IPS DF 19.7 (cell line): ENCODE measurements at regions not wholly inside any gene's neighbourhood (a gene's known extent, or its start where the extent isn't known, plus 50 kb on each side); places are given as distances from the start of the nearest gene placed in this dataset.
"Not testable (repeated sequence)": the region's sequence is repeated elsewhere in the genome, so short reads cannot be mapped to it uniquely, and the experiment has no call there.

ENCODE experiments used
- DNase-seq: peaks from one replicate; pipeline ENCODE4 v3.0.0-alpha.2; 2013; ENCODE audit warnings: low read depth, low spot score

DNA sequence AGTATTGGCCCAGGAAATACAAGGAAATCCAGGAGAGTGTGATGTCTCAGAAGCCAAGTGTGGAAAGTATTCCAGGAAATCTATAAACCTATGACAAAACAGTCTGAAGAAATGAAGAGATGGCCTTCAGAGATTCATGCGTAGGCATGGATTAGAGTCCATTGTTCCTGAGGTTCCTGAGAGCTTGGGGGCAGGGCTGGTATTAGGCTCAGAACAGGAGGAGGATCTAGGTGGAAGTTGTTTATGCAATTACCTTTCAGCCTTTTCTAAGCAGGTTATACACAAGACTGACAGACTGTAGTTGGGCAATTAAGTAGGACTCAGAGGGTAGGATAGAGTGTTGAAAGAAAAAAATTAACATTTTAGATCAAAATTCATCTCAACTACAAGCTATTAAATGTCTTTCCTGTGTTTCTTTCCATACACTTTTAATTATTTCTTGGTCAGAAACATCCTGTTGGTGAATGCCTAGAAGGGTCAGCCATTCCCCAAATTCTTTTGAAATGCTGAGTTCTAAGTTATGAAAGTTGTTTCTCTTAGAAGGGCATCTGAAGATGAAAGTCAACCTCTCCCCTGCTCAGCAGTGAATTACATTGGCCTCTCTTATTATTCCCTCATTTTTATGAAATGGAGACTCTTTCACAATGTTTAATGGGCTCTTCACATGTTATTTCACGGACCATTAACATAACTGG lies 201.2 kb upstream of the MYLIP start:
- DNase-seq: no peak

DNA sequence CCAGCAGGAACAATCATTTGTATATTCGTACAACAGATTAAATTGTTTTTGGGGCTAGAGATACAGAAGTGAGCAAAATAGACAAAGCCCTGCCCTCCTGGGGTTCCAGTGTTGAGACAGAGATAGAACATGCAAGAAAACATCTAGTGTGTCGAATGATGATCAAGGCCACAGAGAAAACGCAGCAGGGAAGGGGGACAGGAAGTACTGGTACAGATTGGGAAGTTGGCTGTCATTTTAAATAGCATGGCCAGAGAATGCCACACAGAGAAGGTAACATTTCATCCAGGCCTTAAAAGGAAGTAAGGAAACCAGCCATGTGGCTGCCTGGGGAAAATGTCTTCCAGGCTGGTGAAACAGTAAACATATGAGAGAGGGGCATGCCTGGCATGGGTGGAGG lies 202.6 kb upstream of the MYLIP start:
- no peak for DNase-seq

DNA sequence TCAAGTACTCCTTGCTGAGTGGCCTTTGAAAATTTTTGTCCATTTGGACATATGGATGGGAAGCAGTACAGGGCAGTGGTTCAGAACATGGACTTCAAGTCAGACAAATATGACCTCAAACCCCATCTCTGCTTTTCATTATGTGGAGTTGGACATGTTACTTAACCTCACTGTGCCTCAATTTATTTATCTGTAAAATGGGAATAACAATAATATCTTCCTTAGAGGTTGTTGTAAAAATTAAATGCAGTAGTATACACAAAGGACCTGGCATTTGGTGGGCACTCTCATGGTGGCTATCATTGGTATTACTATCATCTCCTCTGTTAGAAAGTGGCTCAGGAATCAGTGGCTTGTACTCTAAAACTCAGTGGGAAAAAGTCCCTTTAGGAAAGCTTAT lies 204.0 kb upstream of the MYLIP start:
- no peak for DNase-seq

DNA sequence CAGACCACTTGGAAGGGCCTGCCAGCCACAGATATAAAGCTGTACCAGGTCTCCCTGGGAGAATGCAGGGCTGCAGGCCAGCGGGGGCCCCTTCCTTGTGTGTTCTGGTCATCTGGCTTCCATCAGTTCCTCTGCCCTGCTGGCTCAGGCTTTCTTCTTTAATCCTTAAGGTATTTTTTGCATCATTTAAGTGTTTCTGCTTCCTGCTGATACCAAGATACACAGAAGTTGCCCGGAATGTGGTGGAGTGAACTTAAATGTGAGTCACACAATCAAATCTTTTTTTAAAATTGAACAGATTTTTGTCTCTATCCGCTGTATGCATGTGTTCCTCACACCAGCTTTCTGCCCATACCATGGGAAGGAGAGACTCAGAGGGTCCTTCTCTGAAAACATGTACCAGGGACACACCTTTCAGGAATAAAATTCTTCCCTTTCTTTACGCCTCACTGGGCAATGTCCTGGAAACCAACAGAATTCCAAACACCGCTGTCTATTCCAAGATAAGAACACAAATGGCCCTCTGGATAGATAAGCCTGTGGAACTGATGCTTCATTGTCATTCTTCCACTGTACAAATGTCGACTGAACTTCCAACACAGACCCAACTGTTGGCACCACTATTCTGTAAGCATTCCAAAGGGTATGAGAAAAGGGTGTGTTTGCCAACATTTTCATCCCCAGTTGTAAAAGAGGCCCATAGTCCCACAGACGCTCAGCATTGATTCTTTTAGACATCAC lies 206.2 kb upstream of the MYLIP start:
- no peak for DNase-seq

DNA sequence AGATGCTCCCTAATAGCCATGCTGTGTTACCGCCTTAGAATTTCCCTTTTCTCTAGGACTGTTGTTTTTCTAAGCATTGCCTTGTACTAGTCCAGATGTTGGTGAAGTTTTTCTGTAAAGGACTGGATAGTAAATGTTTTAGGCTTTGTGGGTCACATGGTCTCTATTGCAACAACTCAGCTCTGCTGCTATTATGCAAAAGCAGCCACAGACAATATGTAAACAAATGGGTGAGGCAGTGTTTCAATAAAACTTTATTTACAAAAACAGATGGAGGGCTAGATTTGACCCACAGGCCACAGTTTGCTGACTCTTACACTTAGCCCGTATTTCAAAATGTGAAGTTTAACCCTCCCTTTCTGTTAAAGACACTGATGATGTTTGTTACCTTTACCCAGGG lies 207.6 kb upstream of the MYLIP start:
- no peak for DNase-seq

DNA sequence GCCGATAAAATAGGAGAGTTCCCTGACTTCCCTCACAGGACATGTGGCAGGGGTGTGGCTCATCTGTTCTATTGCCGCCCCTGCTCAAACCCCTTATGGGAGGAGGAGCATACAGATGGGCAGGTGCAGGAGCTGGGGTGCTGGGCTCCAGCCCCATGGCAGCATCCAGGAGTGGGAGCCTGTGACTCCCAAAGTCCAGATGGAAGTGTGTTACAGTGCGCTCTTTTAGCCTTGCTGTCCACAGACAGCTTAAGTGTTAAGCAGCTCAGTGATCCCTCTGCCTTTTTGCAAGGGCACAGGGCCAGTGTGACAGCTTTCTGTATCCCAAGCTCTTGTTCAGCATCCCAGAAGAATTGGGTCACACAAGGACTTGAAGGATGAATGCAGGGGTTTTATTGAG lies 212.3 kb upstream of the MYLIP start:
- DNase-seq: no peak

DNA sequence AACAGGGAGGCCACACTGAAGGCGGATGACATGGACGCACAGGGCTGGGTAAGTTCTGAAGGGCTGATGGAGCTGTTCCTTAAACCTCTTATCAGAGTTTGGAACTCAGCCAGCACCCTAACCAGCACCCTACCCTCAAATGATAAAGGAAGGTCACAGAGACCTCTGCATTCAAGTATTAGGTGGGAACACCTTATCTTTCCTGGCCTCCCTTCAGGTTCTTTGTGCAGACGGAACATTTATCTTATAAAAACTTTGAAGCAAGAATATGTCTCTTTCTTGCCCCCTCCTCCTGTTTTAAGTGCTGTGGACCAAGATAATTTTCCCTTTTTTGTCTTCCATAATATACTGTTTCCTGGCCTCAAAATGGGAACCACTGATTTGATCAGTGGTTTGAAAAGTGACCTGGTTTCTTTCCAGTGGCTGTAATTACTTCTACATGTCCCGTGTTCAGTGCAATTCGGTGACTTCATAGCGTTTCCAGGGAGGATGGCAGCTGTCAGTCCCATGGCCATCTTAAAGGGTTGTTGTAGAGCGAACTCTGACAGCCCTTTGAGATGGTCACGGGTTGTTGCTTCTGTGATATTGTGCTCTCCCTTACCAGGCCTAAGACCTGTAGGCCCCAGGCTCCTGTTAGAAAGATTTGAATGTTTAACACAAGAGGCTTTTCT lies 213.2 kb upstream of the MYLIP start:
- DNase-seq: no peak

DNA sequence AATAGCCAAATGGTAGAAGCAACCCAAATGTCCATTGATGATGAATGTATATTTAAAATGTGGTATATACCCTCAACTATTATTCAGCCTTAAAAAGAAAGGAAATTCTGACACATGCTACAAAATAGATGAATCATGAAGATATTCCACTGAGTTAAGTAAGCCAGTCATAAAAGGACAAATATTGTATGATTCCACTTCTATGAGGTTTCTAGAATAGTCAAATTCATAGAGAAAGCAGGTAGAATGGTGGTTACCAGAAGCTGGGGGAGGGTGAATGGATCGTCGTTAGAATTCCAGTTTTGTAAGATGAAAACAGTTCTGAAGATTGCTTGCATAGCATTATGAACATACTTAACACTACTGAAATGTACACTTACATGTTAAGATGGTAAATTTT lies 214.3 kb upstream of the MYLIP start:
- no peak for DNase-seq

DNA sequence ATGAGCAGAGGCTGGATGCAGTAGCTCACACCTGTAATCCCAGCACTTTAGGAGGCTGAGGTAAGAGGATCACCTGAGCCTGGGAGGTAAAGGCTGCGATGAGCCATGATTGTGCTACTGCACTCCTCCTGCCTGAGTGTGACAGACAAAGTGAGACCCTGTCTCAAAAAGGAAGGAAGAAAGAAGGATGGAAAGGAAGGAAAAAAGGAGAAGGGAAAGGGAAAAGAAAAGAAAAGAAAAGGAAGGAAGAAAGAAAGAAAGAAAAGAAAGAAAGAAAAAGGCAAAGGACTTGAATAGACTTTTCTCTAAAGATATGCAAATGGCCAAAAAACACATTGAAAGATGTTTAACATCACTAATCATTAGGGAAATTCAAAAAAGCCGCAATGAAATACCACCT lies 215.3 kb upstream of the MYLIP start:
- DNase-seq: no peak

DNA sequence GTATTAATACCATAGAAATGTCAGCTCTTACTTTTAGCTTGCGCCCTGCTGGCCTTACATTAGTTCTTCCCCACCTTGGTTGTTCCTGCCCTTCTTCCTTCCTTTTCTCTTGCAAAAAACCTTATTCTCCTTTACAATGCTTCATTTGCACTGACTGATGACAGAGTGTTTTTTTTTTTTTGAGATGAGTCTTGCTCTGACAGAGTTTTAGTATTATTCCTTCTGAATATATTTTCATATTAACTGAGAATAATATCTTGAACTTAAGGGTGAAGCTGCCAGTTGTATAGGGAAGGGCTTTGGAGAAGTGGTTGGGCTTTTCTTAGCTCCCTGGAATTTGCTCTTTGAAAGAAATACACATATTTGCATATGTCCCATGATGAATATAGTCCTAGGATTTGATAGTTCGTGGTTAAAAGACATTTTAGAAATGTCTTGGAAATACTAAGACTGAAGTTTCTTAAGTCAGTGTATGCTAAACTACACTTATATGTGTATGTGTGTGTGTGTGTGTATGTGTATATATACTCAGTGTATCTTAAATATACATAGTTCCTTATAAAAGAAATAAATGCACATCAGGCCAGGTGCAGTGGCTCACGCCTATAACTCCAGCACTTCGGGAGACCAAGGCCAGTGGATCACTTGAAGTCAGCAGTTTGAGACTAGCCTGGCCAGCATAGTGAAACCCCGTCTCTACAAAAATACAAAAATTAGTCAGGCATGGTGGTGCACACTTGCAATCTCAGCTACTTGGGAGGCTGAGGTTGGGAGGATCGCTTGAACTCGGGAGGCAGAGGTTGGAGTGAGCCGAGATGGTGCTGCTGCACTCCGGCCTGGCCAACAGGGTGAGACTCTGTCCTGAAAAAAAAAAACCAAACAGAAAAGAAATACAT lies 216.1 kb upstream of the MYLIP start:
- DNase-seq: no peak

DNA sequence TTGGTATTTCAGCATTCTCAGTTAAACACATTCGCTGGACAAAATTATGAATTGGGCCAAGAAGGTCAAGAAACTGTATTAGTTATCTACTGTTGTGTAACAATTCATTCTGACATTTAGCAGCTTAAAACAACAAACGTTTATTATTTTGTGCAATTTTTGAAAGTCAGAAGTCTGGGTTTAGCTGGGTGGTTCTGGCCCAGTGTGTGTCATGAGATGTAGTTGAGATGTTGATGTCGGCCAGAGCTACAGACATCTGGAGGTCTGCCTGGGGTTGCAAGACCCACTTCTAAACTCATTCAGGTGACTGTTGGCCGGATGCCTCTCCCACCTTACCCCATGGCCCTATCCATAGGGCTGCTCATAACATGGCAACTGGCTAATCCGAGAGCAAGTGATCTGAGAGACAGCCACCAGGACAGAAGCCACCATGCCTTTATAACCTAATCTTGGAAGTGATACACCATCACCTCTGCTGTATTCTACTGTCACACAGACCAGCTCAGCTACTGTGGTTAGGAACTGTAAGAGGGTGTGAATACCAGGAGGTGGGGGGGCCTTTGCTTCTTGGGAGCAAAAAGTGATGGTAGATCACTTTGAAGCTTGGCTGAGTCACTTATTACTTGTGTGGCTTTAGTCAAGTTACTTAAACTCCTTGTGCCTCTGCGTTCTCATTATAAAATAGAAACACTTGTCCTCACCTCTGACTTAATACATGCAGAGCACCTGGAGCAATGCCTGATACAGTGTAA lies 217.0 kb upstream of the MYLIP start:
- DNase-seq: no peak

DNA sequence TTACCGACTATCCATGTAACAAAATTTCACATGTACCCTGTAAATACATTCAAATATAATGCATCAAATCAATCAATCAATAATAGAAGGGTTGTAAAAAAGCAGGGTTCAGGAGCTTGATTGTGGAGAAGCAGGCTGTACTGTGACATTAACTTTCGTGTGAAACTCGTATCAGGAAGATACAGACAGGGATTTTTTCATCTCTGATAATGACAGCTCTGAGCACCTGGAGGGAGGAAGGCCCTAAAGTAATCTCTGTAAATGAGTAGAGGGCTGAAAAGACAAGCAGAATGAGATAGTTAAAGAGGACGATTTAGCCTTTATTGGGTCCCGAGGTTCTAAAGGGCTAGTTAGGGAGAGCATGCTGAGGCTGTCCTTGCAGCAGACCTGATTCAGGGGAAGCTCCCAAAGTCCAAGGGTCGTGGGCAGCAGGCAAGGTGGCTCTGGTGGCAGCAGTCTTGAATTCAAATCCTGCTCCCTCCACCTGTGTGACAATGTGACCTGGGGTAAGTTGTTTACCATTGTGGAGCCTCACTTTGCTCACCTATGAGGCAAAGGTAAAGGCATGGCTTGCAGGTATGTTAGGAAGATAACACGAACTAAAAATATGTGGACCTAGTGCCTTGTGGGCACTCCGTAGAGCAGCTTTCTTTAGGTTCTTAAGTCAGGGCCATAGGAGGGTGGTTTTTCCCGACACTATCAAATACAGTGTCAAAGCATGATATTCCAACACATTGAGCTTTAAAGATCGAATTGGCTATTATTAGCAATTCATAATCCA lies 219.4 kb upstream of the MYLIP start:
- no peak for DNase-seq

DNA sequence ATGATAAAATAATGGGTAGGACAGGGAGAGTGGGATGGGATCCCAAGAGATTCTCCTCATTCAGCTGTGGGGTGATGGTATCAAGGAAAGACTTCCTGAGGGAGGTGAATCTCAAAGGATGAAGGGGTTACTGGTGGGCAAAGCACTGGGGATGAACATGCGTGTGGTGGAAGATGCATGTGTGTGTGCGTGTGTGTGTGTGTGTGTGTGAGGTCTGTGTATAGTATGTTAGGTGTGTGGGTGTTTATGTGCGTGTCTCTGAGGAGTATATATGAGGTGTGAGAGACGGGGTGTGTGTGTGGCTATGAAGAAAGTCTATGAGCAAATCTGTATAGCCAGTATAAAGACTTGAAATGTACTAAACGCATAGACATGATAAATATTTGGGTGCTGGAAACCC lies 220.0 kb upstream of the MYLIP start:
- no peak for DNase-seq

DNA sequence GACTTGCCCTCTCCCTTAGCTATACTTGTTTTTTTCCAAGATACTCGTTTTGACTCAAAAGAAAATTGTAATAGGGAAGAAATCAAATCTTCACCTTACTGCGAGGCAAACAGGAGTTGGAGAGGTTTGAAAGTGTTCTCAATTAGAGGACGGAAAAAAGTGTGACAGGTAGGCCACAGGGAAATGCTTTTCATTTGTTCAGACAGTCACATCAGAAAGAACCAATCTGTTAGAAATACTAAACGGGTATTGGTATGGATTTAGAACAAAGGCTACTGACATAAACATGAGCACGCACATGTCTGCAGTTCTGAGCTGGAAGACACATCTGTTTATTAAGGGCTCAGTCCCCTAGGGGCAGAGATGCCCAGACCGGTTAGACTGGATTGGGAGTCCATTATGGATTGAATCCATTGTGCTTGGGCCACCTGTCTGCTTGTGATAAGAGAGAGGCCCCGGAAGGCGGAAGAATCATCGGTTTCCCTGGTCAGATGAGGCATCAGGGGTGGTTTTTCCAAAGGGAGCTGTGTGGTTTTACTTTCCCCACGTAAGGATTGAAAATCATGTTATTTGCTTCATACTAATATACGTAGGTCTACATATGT lies 220.9 kb upstream of the MYLIP start:
- DNase-seq: no peak

DNA sequence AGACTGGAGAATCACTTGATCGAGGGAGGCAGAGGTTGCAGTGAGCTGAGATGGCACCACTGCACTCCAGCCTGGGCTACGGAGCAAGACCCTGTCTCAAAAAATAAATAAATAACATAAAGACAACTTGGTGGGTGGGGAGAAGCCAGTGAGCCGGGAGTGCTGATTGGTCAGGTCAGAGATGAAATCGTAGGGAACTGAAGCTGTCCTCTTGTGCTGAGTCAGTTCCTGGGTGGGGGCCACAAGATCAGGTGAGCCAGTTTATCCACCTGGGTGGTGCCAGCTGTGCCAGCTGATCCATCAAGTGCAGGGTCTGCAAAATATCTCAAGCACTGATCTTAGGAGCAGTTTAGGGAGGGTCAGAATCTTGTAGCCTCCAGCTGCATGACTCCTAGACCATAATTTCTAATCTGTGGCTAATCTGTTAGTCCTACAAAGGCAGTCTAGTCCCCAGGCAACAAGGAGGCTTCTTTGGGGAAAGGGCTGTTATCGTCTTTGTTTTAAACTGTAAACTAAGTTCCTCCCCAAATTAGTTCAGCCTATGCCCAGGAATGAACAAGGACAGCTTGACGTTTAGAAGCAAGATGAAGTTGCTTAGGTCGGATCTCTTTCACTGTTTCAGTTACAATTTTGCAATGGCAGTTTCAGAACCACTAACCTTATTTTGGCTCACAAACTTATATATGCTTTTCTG lies 221.5 kb upstream of the MYLIP start:
- not testable (repeated sequence) for DNase-seq

DNA sequence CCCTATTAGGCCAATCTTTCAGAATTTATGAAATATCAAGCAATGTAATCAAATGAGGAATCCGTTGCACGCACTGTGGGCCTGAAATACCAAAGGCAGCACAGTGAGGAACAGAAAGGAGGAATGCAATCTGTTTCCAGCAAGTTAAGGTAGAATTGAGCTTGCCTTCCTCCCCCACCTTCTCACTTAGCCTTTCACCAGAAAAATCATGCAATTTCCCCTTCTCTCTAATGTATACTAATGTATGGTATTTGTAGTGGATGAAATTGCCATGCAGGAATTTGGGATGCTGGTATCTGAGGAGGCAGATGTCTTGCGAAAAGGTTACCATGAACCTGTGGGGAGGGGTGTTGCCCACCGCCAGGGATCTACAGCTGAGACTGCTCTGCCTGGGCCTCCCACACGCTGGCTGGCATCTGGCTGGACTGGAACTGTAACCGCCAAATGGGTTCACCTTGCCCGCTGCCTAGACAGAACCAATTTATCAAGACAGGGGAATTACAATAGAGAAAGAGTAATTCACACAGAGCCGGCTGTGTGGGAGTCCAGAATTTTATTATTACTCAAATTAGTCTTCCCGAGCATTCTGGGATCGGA lies 222.4 kb upstream of the MYLIP start:
- no peak for DNase-seq

DNA sequence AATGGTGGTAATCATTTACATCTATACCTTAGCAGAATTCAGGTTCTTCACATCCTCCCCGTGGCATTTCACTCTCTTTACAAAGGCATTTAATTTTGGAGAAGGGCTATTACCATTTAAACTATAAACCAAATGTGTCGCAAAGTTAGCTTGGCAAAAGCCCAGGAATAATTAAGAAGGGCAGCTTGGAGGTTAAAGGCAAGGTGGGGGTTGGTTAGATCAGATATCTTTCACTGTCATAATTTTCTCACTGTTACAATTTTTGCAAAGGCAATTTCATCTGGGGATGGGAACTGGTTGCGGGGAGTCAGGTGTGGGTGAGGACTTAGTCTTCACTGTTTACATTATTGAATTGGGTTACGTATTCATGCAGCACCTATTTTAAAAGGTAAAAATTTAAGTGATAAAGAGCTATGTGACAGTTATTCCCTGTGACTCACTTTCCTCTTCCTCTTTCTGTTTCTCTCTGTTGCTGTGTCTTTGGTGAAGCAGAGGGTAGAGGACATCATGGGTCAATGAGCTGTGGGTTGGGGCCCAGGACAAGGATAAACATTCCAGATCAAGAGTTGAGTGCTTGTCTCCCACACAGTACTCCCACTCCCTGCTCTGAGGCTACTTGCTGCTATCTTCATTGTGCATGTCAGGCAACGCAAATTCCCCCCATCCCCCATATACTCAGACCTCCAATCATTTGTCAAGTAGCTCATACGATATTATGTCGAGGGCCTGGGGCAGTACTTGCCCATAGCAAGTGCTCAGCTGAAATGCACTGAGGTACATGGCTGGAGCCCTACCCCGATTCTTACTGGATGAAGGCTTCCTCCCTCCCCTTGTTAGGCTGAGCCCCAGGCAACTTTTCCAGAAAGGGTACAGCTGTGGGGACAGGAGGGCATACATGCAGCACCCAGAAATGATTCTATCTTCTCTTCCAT lies 223.1 kb upstream of the MYLIP start:
- DNase-seq: no peak
